G401 (cell line): ENCODE measurements at regions not wholly inside any gene's neighbourhood (a gene's known extent, or its start where the extent isn't known, plus 50 kb on each side); places are given as distances from the start of the nearest gene placed in this dataset.

Experiments used
- DNase-seq: peaks from one replicate; pipeline ENCODE4 v3.0.0-alpha.2; 2015; ENCODE audit warnings: low spot score
- in situ Hi-C: cut with HindIII; loops from 2 replicates; pipeline ENCODE4 v1.10.0; 2016; ENCODE audit warnings: low sequenced_read_pairs, mixed read lengths

DNA sequence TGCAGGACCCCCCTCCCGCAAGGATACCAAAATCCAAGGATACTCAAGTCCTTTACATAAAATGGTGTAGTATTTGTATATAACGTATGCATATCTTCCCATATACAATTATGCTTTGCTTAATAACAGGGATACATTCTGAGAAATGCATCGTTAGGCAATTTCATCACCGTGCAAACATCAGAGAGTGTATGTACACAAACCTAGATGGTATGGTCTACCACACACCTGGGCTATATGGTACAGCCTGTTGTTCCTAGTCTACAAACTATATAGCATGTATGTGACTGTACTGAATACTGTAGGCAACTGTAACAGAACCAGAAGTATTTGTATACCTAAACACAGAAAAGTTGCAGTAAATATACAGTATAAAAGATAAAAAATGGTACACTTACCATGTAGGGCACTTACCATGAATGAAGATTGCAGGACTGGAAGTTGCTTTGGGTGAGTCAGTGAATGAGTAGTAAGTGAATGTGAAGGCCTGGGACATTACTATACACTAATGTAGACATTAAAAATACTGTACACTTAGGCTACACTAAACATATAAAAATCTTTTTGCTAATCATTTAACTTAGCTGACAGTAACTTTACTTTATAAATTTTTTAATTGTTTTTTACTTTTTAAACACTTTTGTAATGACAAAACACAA lies 141.1 kb downstream of the SLC41A2 start:
- no peak for DNase-seq
- in situ Hi-C loops = no loop called here

DNA sequence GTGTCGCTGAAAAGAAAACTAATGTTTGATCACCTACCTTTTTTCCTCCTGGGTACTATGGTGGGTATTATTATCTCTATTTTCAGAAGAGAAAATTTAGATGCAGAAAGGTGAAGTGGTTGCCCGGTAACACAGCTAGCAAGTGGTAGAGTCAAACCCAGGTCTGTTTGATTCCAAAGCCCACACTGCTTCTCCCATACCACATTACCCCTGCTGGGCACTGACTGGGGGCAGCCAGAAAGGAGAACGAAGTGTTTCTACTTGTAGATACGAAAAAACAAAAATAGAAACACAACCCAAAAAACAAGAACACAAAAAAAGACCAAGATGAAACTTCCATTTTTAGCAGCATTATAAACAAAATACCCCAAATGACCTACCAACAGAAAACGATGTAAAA lies 142.2 kb downstream of the SLC41A2 start:
- DNase-seq = no peak
- in situ Hi-C loops = no loop called here

DNA sequence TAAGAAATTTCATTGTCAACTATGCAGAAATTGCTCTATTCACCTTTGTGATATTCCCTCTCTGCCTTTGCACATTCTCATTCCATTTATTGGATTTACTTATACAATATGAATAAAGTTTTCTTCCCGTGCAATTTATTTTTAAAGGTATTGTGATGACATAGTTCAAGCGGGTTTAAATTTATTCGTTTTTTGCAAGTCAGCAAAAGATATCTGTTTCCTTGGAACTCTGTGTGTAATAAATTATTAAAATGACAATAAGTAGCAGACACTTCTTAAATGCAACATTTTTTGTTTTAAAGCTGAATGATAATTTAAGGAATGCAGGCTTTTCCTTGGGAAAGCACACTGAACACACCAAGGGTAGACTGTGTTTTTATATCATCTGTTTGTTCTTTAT lies 143.1 kb downstream of the SLC41A2 start:
- in situ Hi-C loops = no loop called here
- DNase-seq = no peak
